COLO668 (cell line): ENCODE measurements at regions not wholly inside any gene's neighbourhood (a gene's known extent, or its start where the extent isn't known, plus 50 kb on each side); places are given as distances from the start of the nearest gene placed in this dataset.
"Not testable (repeated sequence)": the region's sequence is repeated elsewhere in the genome, so short reads cannot be mapped to it uniquely, and the experiment has no call there.

Experiments used
- DNase-seq: peaks from one replicate; lab custom pipeline; 2025; ENCODE audit not compliant: unreplicated experiment; lab: John Stamatoyannopoulos, UW

GRCh38 chr1:173341971-173342370 lies 134.8 kb upstream of the TNFSF4 start:
- no peak for DNase-seq

GRCh38 chr1:173342736-173343135 lies 134.4 kb upstream of the PRDX6 start:
- DNase-seq, result no peak

- no peak for DNase-seq
These were observed 132.9 kb upstream of the PRDX6 start for GRCh38 chr1:173344034-173344743.

GRCh38 chr1:173347282-173347818 lies 129.8 kb upstream of the PRDX6 start:
- no peak for DNase-seq

- DNase-seq, result not testable (repeated sequence)
These were observed 124.5 kb upstream of the PRDX6 start for GRCh38 chr1:173352635-173353034.

GRCh38 chr1:173353350-173353749 lies 123.8 kb upstream of the PRDX6 start:
- DNase-seq, result no peak

- DNase-seq, result no peak
These were observed 122.2 kb upstream of the PRDX6 start for GRCh38 chr1:173354937-173355280.

GRCh38 chr1:173355281-173356031 lies 121.7 kb upstream of the PRDX6 start:
- no peak for DNase-seq

- DNase-seq, result no peak
These were observed 120.9 kb upstream of the PRDX6 start for GRCh38 chr1:173356191-173356762.

- no peak for DNase-seq
These were observed 116.6 kb upstream of the PRDX6 start for GRCh38 chr1:173360487-173361063.

- no peak for DNase-seq
These were observed 114.6 kb upstream of the PRDX6 start for GRCh38 chr1:173362543-173362942.

GRCh38 chr1:173364827-173365226 lies 112.3 kb upstream of the PRDX6 start:
- no peak for DNase-seq

- DNase-seq, result no peak
These were observed 111.8 kb upstream of the PRDX6 start for GRCh38 chr1:173365341-173365740.

- DNase-seq, result no peak
These were observed 110.0 kb upstream of the PRDX6 start for GRCh38 chr1:173367136-173367535.

- not testable (repeated sequence) for DNase-seq
These were observed 106.5 kb upstream of the PRDX6 start for GRCh38 chr1:173370586-173370985.

- not testable (repeated sequence) for DNase-seq
These were observed 101.1 kb upstream of the PRDX6 start for GRCh38 chr1:173376065-173376464.

GRCh38 chr1:173377266-173377665 lies 99.9 kb upstream of the PRDX6 start:
- no peak for DNase-seq

- DNase-seq, result no peak
These were observed 93.8 kb upstream of the PRDX6 start for GRCh38 chr1:173383351-173383750.

GRCh38 chr1:173388352-173388751 lies 88.8 kb upstream of the PRDX6 start:
- DNase-seq, result no peak

GRCh38 chr1:173392895-173393658 lies 84.1 kb upstream of the PRDX6 start:
- no peak for DNase-seq

GRCh38 chr1:173393659-173394000 lies 83.5 kb upstream of the PRDX6 start:
- no peak for DNase-seq
